MM.1S (cell line): ENCODE measurements at regions not wholly inside any gene's neighbourhood (a gene's known extent, or its start where the extent isn't known, plus 50 kb on each side); places are given as distances from the start of the nearest gene placed in this dataset.
"Not testable (repeated sequence)": the region's sequence is repeated elsewhere in the genome, so short reads cannot be mapped to it uniquely, and the experiment has no call there.

Experiments
- CTCF ChIP-seq: fragments of 300-600 bp; sonication (generic); IDR thresholded peaks from 2 replicates; pipeline ENCODE4 v1.5.1; 2016; ENCODE audit warnings: antibody characterized with exemption, low read length, mixed read lengths
- EZH2 ChIP-seq: fragments of 300-600 bp; sonication (generic); optimal IDR thresholded peaks from 2 replicates; pipeline ENCODE3; 2017; ENCODE audit warnings: low read depth, mild to moderate bottlenecking, antibody characterized with exemption, low read length, mixed read lengths
- EZH2phosphoT487 ChIP-seq: fragments of 300-600 bp; sonication (generic); IDR thresholded peaks from 2 replicates; pipeline ENCODE4 v1.6.1; 2018; ENCODE audit warnings: antibody characterized with exemption, low read length

GRCh38 chr2:88802026-88802425, 110.6 kb downstream of the RPIA start:
- TF ChIP-seq CTCF, EZH2, EZH2phosphoT487: not testable (repeated sequence)
